ENCODE measurements at regions not wholly inside any gene's neighbourhood (a gene's known extent, or its start where the extent isn't known, plus 50 kb on each side); places are given as distances from the start of the nearest gene placed in this dataset.

- Histone ChIP-seq H2AFZ (no peak overlapping the region), H3K4me1 (ENCODE audit: insufficient read depth) (no peaks in the 10 kb centered on the region), H4K20me1 (replicated peaks; ENCODE audit: insufficient read depth) (no peaks in the 10 kb centered on the region), H3F3A (replicated peaks; ENCODE audit: low read depth) (no peaks in the 10 kb centered on the region), H3K36me3 (ENCODE audit: insufficient read depth) (no peaks in the 10 kb centered on the region), H3K4me2 (no peak overlapping the region), H3K27ac (ENCODE audit: low read depth) (no peak overlapping the region), H3K79me2 (replicated peaks; ENCODE audit: insufficient read depth) (no peaks in the 10 kb centered on the region), H3K9me2 (ENCODE audit: insufficient read depth) (no peaks in the 10 kb centered on the region), H3K27me3 (ENCODE audit: insufficient read depth) (no peaks in the 10 kb centered on the region), H3K4me3 (no peak overlapping the region)
- H3K27ac Mint-ChIP-seq: no peak overlapping the region
- peaks cover 3% of the 10 kb centered on the region for H3K27me3 Mint-ChIP-seq (ENCODE audit: insufficient read depth, low read depth, poor library complexity)
- H3K36me3 Mint-ChIP-seq (ENCODE audit: low read depth): no peaks in the 10 kb centered on the region
- H3K4me1 Mint-ChIP-seq: no peaks in the 10 kb centered on the region
- DNase-seq (ENCODE audit: low spot score) (no peak), ATAC-seq (no peak)
- TF ChIP-seq NANOG (IDR thresholded peaks at IDR 0.05; ENCODE audit: borderline replicate concordance) (no peak), JUNB (IDR thresholded peaks at IDR 0.05; ENCODE audit: unreplicated experiment) (no peak), STAT1 (IDR thresholded peaks at IDR 0.05; ENCODE audit: unreplicated experiment) (no peak), EZH2phosphoT487 (IDR thresholded peaks at IDR 0.05; ENCODE audit: unreplicated experiment) (no peak), ETS1 (IDR thresholded peaks at IDR 0.05) (no peak), CTCF (conservative IDR thresholded peaks at IDR 0.05; ENCODE audit: low read depth in 2 of 2) (no peak), ZNF462 (CRISPR knock-in tag; IDR thresholded peaks at IDR 0.05) (no peak), EZH2 (IDR thresholded peaks at IDR 0.05; ENCODE audit: low read depth, unreplicated experiment) (no peak)
- H3K9me3 Mint-ChIP-seq: no peaks in the 10 kb centered on the region; the same call in 2 of the 3 replicates
- H3K4me3 Mint-ChIP-seq: no peak overlapping the region
Measured at GRCh38 chr10:108633046-108633445, 1290.3 kb downstream of the XPNPEP1 start.

All from GM23338 (cell line).